ENCODE measurements at regions not wholly inside any gene's neighbourhood (a gene's known extent, or its start where the extent isn't known, plus 50 kb on each side); places are given as distances from the start of the nearest gene placed in this dataset.

GRCh38 chr12:107474099-107474498 lies 211.5 kb upstream of the PWP1 start:
- no peak for DNase-seq
- Histone ChIP-seq H3K9me3 (no peaks in the 10 kb centered on the region), H3K36me3 (no peaks in the 10 kb centered on the region), H3K27me3 (no peaks in the 10 kb centered on the region), H3K4me1 (peaks cover 0 to 4% (median 0%) of the 10 kb centered on the region in 4 donors), H3K27ac (no peak overlapping the region), H3K4me3 (no peak overlapping the region)
- no peak for TF ChIP-seq POLR2A (IDR thresholded peaks at IDR 0.05)
- TF ChIP-seq, protein P1, sequence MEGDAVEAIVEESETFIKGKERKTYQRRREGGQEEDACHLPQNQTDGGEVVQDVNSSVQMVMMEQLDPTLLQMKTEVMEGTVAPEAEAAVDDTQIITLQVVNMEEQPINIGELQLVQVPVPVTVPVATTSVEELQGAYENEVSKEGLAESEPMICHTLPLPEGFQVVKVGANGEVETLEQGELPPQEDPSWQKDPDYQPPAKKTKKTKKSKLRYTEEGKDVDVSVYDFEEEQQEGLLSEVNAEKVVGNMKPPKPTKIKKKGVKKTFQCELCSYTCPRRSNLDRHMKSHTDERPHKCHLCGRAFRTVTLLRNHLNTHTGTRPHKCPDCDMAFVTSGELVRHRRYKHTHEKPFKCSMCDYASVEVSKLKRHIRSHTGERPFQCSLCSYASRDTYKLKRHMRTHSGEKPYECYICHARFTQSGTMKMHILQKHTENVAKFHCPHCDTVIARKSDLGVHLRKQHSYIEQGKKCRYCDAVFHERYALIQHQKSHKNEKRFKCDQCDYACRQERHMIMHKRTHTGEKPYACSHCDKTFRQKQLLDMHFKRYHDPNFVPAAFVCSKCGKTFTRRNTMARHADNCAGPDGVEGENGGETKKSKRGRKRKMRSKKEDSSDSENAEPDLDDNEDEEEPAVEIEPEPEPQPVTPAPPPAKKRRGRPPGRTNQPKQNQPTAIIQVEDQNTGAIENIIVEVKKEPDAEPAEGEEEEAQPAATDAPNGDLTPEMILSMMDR (IDR thresholded peaks at IDR 0.05) = no peak

GRCh38 chr12:107474639-107475539 lies 210.7 kb upstream of the PWP1 start:
- Histone ChIP-seq H3K4me3 (no peak overlapping the region), H3K9me3 (no peaks in the 10 kb centered on the region), H3K4me1 (peaks cover 0 to 4% (median 0%) of the 10 kb centered on the region in 4 donors), H3K27me3 (no peaks in the 10 kb centered on the region), H3K36me3 (no peaks in the 10 kb centered on the region), H3K27ac (no peak overlapping the region)
- no peak for DNase-seq
- TF ChIP-seq, protein P1 (IDR thresholded peaks at IDR 0.05) = no peak
- TF ChIP-seq POLR2A (IDR thresholded peaks at IDR 0.05) = no peak

DNA sequence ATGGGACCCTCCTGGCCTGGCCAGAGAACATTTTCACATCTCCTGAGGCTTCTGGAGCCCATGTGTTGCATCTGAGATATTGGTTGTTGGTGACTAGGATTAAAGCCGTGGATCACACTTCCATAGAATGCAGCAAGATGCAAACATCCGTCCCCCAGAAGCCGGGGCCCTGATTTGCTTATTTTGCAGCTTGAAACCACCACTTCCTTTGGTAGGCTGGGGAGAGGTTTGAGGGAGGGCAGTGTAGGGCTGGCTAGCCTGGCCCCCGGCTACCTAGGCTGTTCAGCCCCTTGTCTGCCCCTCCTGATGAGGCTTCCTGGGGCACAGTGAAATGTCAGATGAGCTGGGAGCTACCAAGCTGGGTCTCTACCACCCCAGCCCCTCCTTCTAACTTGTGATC lies 209.7 kb upstream of the PWP1 start:
- no peak overlapping the region for H3K27ac ChIP-seq
- H3K27me3 ChIP-seq = no peaks in the 10 kb centered on the region
- DNase-seq = peak in 2 of 3 donors; percentile 30 to 57
- H3K4me1 ChIP-seq = peaks cover 0 to 4% (median 0%) of the 10 kb centered on the region in 4 donors
- no peak overlapping the region for H3K4me3 ChIP-seq
- no peaks in the 10 kb centered on the region for H3K36me3 ChIP-seq
- H3K9me3 ChIP-seq = no peaks in the 10 kb centered on the region
- TF ChIP-seq POLR2A (IDR thresholded peaks at IDR 0.05) = no peak
- TF ChIP-seq, protein P1 (IDR thresholded peaks at IDR 0.05) = no peak

GRCh38 chr12:107477018-107477417 lies 208.6 kb upstream of the PWP1 start:
- no peak overlapping the region for H3K27ac ChIP-seq
- TF ChIP-seq, protein P1 (IDR thresholded peaks at IDR 0.05) = no peak
- TF ChIP-seq POLR2A (IDR thresholded peaks at IDR 0.05) = no peak
- no peak for DNase-seq
- H3K4me1 ChIP-seq = peaks cover 0 to 4% (median 0%) of the 10 kb centered on the region in 4 donors
- no peaks in the 10 kb centered on the region for H3K36me3 ChIP-seq
- H3K27me3 ChIP-seq = no peaks in the 10 kb centered on the region
- H3K9me3 ChIP-seq = no peaks in the 10 kb centered on the region
- no peak overlapping the region for H3K4me3 ChIP-seq

DNA sequence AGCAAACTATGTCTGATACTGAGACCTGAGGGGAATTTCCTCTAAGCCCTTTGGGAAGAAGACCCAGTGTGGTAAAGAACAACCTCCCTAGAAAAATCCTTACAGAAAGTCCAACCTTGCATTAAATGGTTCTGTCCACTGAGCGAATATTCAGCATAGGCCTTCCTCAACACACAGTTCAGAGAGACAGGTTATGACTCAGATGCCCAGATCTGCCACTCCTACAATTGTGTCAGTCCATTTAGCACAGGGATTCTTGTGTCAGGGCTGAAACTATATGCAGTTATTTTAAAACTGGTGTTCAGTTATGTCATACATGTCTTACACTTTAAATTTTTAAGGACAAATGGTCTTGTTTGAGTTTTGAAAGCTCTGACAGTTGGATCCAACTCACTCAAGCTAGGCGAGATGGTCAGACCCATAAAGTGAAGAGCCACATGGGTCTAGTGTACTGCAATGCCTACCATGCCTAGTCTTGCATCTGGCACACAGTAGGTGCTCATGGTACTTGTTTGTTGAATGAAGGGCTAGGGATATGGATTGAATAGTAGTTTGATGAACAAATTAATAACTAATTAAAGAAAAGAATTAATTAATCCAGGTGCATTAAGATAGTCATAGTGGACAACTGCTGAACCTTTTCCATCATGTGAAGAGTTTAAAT lies 207.5 kb upstream of the PWP1 start:
- Histone ChIP-seq H3K36me3 (no peaks in the 10 kb centered on the region), H3K27me3 (no peaks in the 10 kb centered on the region), H3K4me1 (peaks cover 0 to 4% (median 0%) of the 10 kb centered on the region in 4 donors), H3K4me3 (no peak overlapping the region), H3K27ac (no peak overlapping the region), H3K9me3 (no peaks in the 10 kb centered on the region)
- no peak for DNase-seq
- TF ChIP-seq, protein P1 (IDR thresholded peaks at IDR 0.05) = no peak
- no peak for TF ChIP-seq POLR2A (IDR thresholded peaks at IDR 0.05)

All from Peyer's patch (tissue), 4 donors.